Karpas-422 (cell line): ENCODE measurements at regions not wholly inside any gene's neighbourhood (a gene's known extent, or its start where the extent isn't known, plus 50 kb on each side); places are given as distances from the start of the nearest gene placed in this dataset.

Source experiments
- DNase-seq: peaks from one replicate; pipeline ENCODE4 v3.0.0-alpha.2; 2015
- H2AFZ ChIP-seq: fragments of 200-600 bp; sonication (generic); 2 replicates; pipeline ENCODE4 v1.6.1; 2014; ENCODE audit warnings: antibody characterized with exemption, low read length, mixed read lengths
- H3K27ac ChIP-seq: fragments of 200-600 bp; sonication (generic); 2 replicates; pipeline ENCODE4 v1.5.1; 2014; ENCODE audit warnings: mild to moderate bottlenecking, low read length, moderate library complexity
- H3K27me3 ChIP-seq: fragments of 200-600 bp; sonication (generic); 2 replicates; pipeline ENCODE4 v1.6.1; 2014; ENCODE audit warnings: low read length, mixed read lengths
- H3K36me3 ChIP-seq: fragments of 200-600 bp; sonication (generic); 2 replicates; pipeline ENCODE4 v1.6.1; 2014; ENCODE audit warnings: low read length, mixed read lengths; ENCODE audit not compliant: insufficient read depth
- H3K4me1 ChIP-seq: fragments of 200-600 bp; sonication (generic); 2 replicates; pipeline ENCODE4 v1.6.1; 2014; ENCODE audit warnings: mild to moderate bottlenecking, low read length, mixed read lengths
- H3K4me2 ChIP-seq: fragments of 200-600 bp; sonication (generic); 2 replicates; pipeline ENCODE4 v1.6.1; 2014; ENCODE audit warnings: low read length, low read depth, mild to moderate bottlenecking; ENCODE audit not compliant: poor library complexity, severe bottlenecking
- H3K4me3 ChIP-seq: fragments of 200-600 bp; sonication (generic); 2 replicates; pipeline ENCODE4 v1.5.1; 2014; ENCODE audit warnings: mild to moderate bottlenecking, antibody characterized with exemption, low read length, mixed read lengths
- H3K79me2 ChIP-seq: fragments of 200-600 bp; sonication (generic); 2 replicates; pipeline ENCODE4 v1.6.1; 2014; ENCODE audit warnings: mild to moderate bottlenecking, low read length, mixed read lengths
- H3K9ac ChIP-seq: fragments of 200-600 bp; sonication (generic); 2 replicates; pipeline ENCODE4 v1.6.0; 2014; ENCODE audit warnings: low read length
- H3K9me2 ChIP-seq: fragments of 200-600 bp; sonication (generic), shearing (Covaris generic); replicated peaks from 2 replicates; pipeline ENCODE4 v1.6.0; 2014; ENCODE audit warnings: mild to moderate bottlenecking, low read length, moderate library complexity; ENCODE audit not compliant: insufficient read depth
- H3K9me3 ChIP-seq: fragments of 300-700, 200-600 bp; sonication (generic); 2 replicates; pipeline ENCODE4 v1.6.1; 2014; ENCODE audit warnings: low read length, mixed read lengths
- H4K20me1 ChIP-seq: fragments of 200-600 bp; sonication (generic); 2 replicates; pipeline ENCODE4 v1.6.1; 2014; ENCODE audit warnings: mild to moderate bottlenecking, antibody characterized with exemption, low read length, low read depth; ENCODE audit not compliant: insufficient read depth

DNA sequence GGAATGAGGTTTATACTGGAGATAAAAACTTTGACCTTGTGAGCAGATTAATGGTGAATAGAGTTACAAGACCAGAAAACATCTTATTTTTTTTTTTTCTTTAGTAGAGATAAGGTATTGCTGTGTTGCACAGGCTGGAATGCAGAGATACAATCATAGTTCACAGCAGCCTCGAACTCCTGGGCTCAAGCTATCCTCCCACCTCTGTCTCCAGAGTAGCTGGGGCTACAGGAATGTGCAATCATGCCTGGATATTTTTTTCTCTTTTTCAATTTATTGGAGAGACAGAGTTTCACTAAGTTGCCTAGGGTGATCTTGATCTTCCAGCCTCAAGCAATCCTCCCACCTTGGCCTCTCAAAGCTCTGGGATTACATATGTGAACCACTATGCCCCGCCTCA lies 2139.1 kb downstream of the PCDH9 start:
- DNase-seq = no peak
- no peaks in the 10 kb centered on the region for H3K79me2 ChIP-seq
- H3K9ac ChIP-seq = no peak overlapping the region
- peaks cover 6% of the 10 kb centered on the region; the same call in 1 of the 2 replicates for H3K9me3 ChIP-seq
- H2AFZ ChIP-seq = no peak overlapping the region
- H3K4me2 ChIP-seq = no peak overlapping the region
- no peak overlapping the region for H3K4me3 ChIP-seq
- no peaks in the 10 kb centered on the region for H3K36me3 ChIP-seq
- H3K9me2 ChIP-seq = no peaks in the 10 kb centered on the region
- H3K27me3 ChIP-seq = no peaks in the 10 kb centered on the region
- no peaks in the 10 kb centered on the region for H4K20me1 ChIP-seq
- H3K27ac ChIP-seq = no peak overlapping the region
- no peaks in the 10 kb centered on the region for H3K4me1 ChIP-seq

DNA sequence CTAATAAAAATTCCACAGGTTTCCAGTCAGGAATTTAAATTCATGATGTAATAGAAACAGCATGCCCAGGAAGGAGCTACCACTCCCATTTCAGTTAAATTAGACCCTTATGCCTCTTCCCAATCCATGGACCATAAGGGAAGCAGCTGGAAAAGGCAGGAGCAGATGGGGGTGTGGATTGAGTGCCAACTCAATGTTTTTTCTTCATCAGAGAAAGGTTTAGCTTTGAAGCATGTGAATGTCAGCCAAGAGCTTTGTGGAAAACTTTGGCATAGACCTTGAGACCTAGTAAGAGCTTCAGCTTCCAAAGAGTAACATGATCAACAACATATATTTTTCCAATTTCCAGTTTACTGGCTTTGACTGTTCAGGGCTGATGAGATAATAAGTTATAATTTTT lies 2139.9 kb downstream of the PCDH9 start:
- Histone ChIP-seq H3K4me3 (no peak overlapping the region), H3K27ac (no peak overlapping the region), H3K9me2 (no peaks in the 10 kb centered on the region), H3K27me3 (no peaks in the 10 kb centered on the region), H3K36me3 (no peaks in the 10 kb centered on the region), H3K4me2 (no peak overlapping the region), H3K9me3 (peaks cover under 1% of the 10 kb centered on the region; the same call in 1 of the 2 replicates), H3K79me2 (no peaks in the 10 kb centered on the region), H3K9ac (no peak overlapping the region), H4K20me1 (no peaks in the 10 kb centered on the region), H3K4me1 (no peaks in the 10 kb centered on the region), H2AFZ (0 out of 2 replicates have a peak overlapping the region, but pooled peaks have one; percentile 57)
- no peak for DNase-seq

GRCh38 chr13:65088906-65089305 lies 2141.2 kb downstream of the PCDH9 start:
- Histone ChIP-seq H3K4me3 (no peak overlapping the region), H3K27ac (no peak overlapping the region), H3K4me2 (no peak overlapping the region), H4K20me1 (no peaks in the 10 kb centered on the region), H3K36me3 (no peaks in the 10 kb centered on the region), H3K9me3 (no peaks in the 10 kb centered on the region), H3K9ac (no peak overlapping the region), H3K27me3 (no peaks in the 10 kb centered on the region), H2AFZ (no peak overlapping the region), H3K79me2 (no peaks in the 10 kb centered on the region), H3K9me2 (no peaks in the 10 kb centered on the region), H3K4me1 (no peaks in the 10 kb centered on the region)
- no peak for DNase-seq

- H4K20me1 ChIP-seq = no peaks in the 10 kb centered on the region
- DNase-seq = no peak
- no peak overlapping the region for H3K9ac ChIP-seq
- no peaks in the 10 kb centered on the region for H3K27me3 ChIP-seq
- no peak overlapping the region for H3K27ac ChIP-seq
- 0 out of 2 replicates have a peak, but pooled peaks cover 3% of the 10 kb centered on the region for H3K9me3 ChIP-seq
- H2AFZ ChIP-seq = no peak overlapping the region
- H3K9me2 ChIP-seq = no peaks in the 10 kb centered on the region
- H3K36me3 ChIP-seq = no peaks in the 10 kb centered on the region
- H3K4me1 ChIP-seq = no peaks in the 10 kb centered on the region
- no peak overlapping the region for H3K4me3 ChIP-seq
- H3K79me2 ChIP-seq = no peaks in the 10 kb centered on the region
- no peak overlapping the region for H3K4me2 ChIP-seq
Observed at GRCh38 chr13:65085977-65086376, 2144.2 kb downstream of the PCDH9 start.

GRCh38 chr13:65074248-65074647 lies 2155.9 kb downstream of the PCDH9 start:
- DNase-seq = no peak
- Histone ChIP-seq H3K27me3 (no peaks in the 10 kb centered on the region), H3K4me3 (no peak overlapping the region), H3K36me3 (no peaks in the 10 kb centered on the region), H3K79me2 (no peaks in the 10 kb centered on the region), H4K20me1 (no peaks in the 10 kb centered on the region), H3K4me2 (no peak overlapping the region), H3K9me2 (no peaks in the 10 kb centered on the region), H3K4me1 (no peaks in the 10 kb centered on the region), H3K9ac (no peak overlapping the region), H3K27ac (no peak overlapping the region), H3K9me3 (no peaks in the 10 kb centered on the region), H2AFZ (0 out of 2 replicates have a peak overlapping the region, but pooled peaks have one; percentile 48)

GRCh38 chr13:65064967-65065366 lies 2165.2 kb downstream of the PCDH9 start:
- Histone ChIP-seq H3K4me1 (no peaks in the 10 kb centered on the region), H3K9ac (no peak overlapping the region), H3K36me3 (no peaks in the 10 kb centered on the region), H4K20me1 (no peaks in the 10 kb centered on the region), H3K27me3 (no peaks in the 10 kb centered on the region), H3K4me3 (no peak overlapping the region), H2AFZ (peak overlapping the region; percentile 55; the same call in 1 of the 2 replicates), H3K9me2 (no peaks in the 10 kb centered on the region), H3K27ac (no peak overlapping the region), H3K79me2 (no peaks in the 10 kb centered on the region), H3K4me2 (no peak overlapping the region), H3K9me3 (no peaks in the 10 kb centered on the region)
- DNase-seq = no peak

DNA sequence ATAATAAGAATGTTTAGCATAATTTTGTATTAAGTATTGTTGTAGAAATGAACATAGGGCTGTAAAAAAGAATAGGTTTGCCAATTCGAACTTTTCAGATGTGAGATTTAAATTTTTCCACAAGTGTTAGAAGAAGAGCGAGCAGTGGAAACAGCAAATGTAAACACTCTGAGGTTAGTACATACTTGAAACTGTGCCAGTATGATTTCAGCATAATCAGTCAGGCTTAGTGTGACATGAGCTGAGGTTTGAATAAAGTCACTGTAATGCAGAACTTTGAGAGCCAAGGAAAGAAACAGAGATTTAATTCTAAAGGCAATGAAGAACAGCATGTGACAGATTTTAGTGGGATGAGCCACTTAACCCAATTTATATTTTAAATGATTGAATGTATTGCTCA lies 2166.4 kb downstream of the PCDH9 start:
- DNase-seq = no peak
- Histone ChIP-seq H3K27ac (no peak overlapping the region), H3K36me3 (no peaks in the 10 kb centered on the region), H3K4me1 (no peaks in the 10 kb centered on the region), H3K79me2 (no peaks in the 10 kb centered on the region), H4K20me1 (no peaks in the 10 kb centered on the region), H3K4me3 (no peak overlapping the region), H3K9me2 (no peaks in the 10 kb centered on the region), H3K9ac (no peak overlapping the region), H3K9me3 (no peaks in the 10 kb centered on the region), H3K27me3 (no peaks in the 10 kb centered on the region), H3K4me2 (no peak overlapping the region), H2AFZ (no peak overlapping the region)

DNA sequence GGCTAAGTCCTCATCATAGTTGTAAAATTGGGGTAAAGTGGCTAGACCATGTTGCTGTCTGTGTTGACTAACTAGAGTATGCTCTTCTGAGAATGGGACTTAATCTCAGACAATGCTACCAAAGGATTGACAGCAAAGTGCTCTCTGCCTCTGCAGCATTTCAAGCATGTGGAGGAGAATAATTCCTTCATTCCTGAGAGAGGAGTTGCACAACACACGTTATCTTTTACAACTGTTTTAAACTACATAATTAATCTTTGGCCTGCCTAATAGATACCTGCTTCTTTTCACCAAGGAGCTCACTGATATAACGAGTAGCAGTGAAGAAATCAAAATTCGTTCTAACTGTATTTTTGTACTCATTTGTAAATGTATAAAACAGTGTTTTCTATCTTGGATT lies 2172.2 kb downstream of the PCDH9 start:
- Histone ChIP-seq H3K36me3 (no peaks in the 10 kb centered on the region), H3K27me3 (no peaks in the 10 kb centered on the region), H3K27ac (no peak overlapping the region), H3K4me3 (no peak overlapping the region), H3K9me2 (no peaks in the 10 kb centered on the region), H3K4me2 (no peak overlapping the region), H3K9me3 (no peaks in the 10 kb centered on the region), H3K9ac (no peak overlapping the region), H2AFZ (peak overlapping the region; percentile 62; the same call in 1 of the 2 replicates), H3K4me1 (no peaks in the 10 kb centered on the region), H4K20me1 (no peaks in the 10 kb centered on the region), H3K79me2 (no peaks in the 10 kb centered on the region)
- DNase-seq = no peak

DNA sequence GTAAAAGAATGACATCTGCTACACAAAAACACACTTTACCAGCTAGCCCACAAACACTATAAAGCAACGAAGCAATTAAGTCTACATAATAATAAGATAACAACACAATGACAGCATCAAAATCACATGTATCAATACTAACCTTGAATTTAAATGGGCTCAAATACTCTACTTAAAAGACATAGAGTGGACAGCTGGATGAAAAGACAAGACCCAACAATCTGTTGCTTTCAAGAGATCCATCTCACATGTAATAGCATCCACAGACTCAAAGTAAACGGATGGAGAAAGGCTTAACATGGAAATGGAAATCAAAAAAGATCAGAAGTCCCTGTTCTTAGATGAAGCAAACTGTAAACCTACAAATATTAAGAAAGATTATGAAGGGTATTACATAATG lies 2175.9 kb downstream of the PCDH9 start:
- no peaks in the 10 kb centered on the region for H4K20me1 ChIP-seq
- H2AFZ ChIP-seq = no peak overlapping the region
- H3K9me2 ChIP-seq = 0 out of 2 replicates have a peak, but pooled peaks cover 3% of the 10 kb centered on the region
- no peaks in the 10 kb centered on the region for H3K4me1 ChIP-seq
- H3K27me3 ChIP-seq = no peaks in the 10 kb centered on the region
- H3K4me3 ChIP-seq = no peak overlapping the region
- H3K27ac ChIP-seq = no peak overlapping the region
- H3K79me2 ChIP-seq = no peaks in the 10 kb centered on the region
- H3K36me3 ChIP-seq = no peaks in the 10 kb centered on the region
- no peak overlapping the region for H3K4me2 ChIP-seq
- peaks cover 5% of the 10 kb centered on the region; the same call in 1 of the 2 replicates for H3K9me3 ChIP-seq
- H3K9ac ChIP-seq = no peak overlapping the region
- no peak for DNase-seq
